ENCODE measurements at regions not wholly inside any gene's neighbourhood (a gene's known extent, or its start where the extent isn't known, plus 50 kb on each side); places are given as distances from the start of the nearest gene placed in this dataset.
"Not testable (repeated sequence)": the region's sequence is repeated elsewhere in the genome, so short reads cannot be mapped to it uniquely, and the experiment has no call there.

GRCh38 chr13:52921194-52921593 lies 72.8 kb upstream of the PCDH8 start:
- no peak for DNase-seq (ENCODE audit: insufficient read length, low spot score)
- no peak for FAIRE-seq
- no peak for TF ChIP-seq POLR2A (IDR thresholded peaks at IDR 0.05; ENCODE audit: low read depth, low read length)

- FAIRE-seq (no peak), DNase-seq (ENCODE audit: insufficient read length, low spot score) (no peak)
- TF ChIP-seq POLR2A (IDR thresholded peaks at IDR 0.05; ENCODE audit: low read depth, low read length), result no peak
Observed at GRCh38 chr13:52916486-52916990, 68.1 kb upstream of the PCDH8 start.

- no peak for TF ChIP-seq POLR2A (IDR thresholded peaks at IDR 0.05; ENCODE audit: low read depth, low read length)
- FAIRE-seq, result no peak
- DNase-seq (ENCODE audit: insufficient read length, low spot score), result no peak
Observed at GRCh38 chr13:52911340-52911739, 62.9 kb upstream of the PCDH8 start.

GRCh38 chr13:52910318-52910717 lies 61.9 kb upstream of the PCDH8 start:
- not testable (repeated sequence) for FAIRE-seq; DNase-seq (ENCODE audit: insufficient read length, low spot score)

GRCh38 chr13:52906122-52906903 lies 57.9 kb upstream of the PCDH8 start:
- no peak for DNase-seq (ENCODE audit: insufficient read length, low spot score)
- TF ChIP-seq POLR2A (IDR thresholded peaks at IDR 0.05; ENCODE audit: low read depth, low read length), result no peak
- FAIRE-seq, result no peak

DNA sequence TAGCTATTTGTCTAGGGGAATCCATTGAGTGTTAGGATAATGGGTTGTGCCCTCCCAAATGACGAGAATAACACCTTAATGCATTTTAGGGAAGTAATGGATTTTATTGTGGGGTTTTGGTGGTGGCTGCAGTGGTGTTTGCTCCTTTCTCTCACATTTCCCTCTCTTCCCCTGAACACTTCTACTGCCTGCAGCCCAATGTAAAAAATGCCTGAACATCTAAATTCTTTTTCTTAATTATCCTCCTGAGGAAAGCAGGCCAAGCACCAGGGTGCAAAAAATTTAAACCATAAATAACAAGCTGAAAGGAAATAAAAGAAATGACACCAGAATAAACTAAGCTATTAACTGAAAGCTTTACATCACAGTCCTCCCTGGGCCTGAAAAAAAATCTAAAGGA lies 57.3 kb upstream of the PCDH8 start:
- no peak for FAIRE-seq
- no peak for TF ChIP-seq POLR2A (IDR thresholded peaks at IDR 0.05; ENCODE audit: low read depth, low read length)

GRCh38 chr13:52903320-52903719 lies 54.9 kb upstream of the PCDH8 start:
- no peak for FAIRE-seq
- no peak for DNase-seq (ENCODE audit: insufficient read length, low spot score)
- TF ChIP-seq POLR2A (IDR thresholded peaks at IDR 0.05; ENCODE audit: low read depth, low read length), result no peak

More for the DNA sequence above, 57.3 kb upstream of the PCDH8 start:
- DNase-seq (ENCODE audit: insufficient read length, low spot score), result no peak

- FAIRE-seq (no peak), DNase-seq (ENCODE audit: insufficient read length, low spot score) (no peak)
- no peak for TF ChIP-seq POLR2A (IDR thresholded peaks at IDR 0.05; ENCODE audit: low read depth, low read length)
Observed at GRCh38 chr13:52899206-52899605, 50.8 kb upstream of the PCDH8 start.

Data from H54 (cell line).